ENCODE measurements at regions not wholly inside any gene's neighbourhood (a gene's known extent, or its start where the extent isn't known, plus 50 kb on each side); places are given as distances from the start of the nearest gene placed in this dataset.

DNA sequence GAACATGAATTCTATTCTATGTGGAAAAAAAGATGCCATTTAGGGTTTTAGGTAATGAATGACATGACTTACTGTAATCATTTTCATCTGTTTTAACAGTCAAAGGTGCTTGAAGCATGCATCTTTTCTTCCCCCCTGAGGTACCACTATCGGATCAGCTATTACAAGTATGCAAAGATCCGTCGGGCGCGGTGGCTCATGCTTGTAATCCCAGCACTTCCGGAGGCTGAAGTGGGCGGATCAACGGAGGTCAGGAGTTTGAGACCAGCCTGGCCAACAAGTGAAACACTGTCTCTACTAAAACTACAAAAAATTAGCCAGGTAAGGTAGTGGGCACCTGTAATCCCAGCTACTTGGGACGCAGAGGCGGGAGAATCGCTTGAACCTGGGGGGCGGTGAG is 241.3 kb downstream of the ARAP2 start:
- no peaks in the 10 kb centered on the region for H3K36me3 ChIP-seq (ENCODE audit: low read depth, low read length)
- H4K20me1 ChIP-seq (ENCODE audit: low read length), result no peaks in the 10 kb centered on the region
- TF ChIP-seq EZH2 (IDR thresholded peaks at IDR 0.05; ENCODE audit: low read length, unreplicated experiment) (no peak), EZH2phosphoT487 (IDR thresholded peaks at IDR 0.05; ENCODE audit: borderline replicate concordance, low read length) (no peak)
- TF ChIP-seq, protein P1, sequence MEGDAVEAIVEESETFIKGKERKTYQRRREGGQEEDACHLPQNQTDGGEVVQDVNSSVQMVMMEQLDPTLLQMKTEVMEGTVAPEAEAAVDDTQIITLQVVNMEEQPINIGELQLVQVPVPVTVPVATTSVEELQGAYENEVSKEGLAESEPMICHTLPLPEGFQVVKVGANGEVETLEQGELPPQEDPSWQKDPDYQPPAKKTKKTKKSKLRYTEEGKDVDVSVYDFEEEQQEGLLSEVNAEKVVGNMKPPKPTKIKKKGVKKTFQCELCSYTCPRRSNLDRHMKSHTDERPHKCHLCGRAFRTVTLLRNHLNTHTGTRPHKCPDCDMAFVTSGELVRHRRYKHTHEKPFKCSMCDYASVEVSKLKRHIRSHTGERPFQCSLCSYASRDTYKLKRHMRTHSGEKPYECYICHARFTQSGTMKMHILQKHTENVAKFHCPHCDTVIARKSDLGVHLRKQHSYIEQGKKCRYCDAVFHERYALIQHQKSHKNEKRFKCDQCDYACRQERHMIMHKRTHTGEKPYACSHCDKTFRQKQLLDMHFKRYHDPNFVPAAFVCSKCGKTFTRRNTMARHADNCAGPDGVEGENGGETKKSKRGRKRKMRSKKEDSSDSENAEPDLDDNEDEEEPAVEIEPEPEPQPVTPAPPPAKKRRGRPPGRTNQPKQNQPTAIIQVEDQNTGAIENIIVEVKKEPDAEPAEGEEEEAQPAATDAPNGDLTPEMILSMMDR (conservative IDR thresholded peaks at IDR 0.05; ENCODE audit: low read depth, low read length), result no peak
- intact Hi-C loops (cut with micrococcal nuclease), result no loop called here
- ChIA-PET CTCF (no interaction called here), POLR2A (ENCODE audit: unreplicated experiment) (no interaction called here)
- no peak overlapping the region for H3K27ac ChIP-seq (ENCODE audit: low read length)
- no peak for DNase-seq
- no peaks in the 10 kb centered on the region for H3K9me2 ChIP-seq (replicated peaks; ENCODE audit: low read length)
- H3K79me2 ChIP-seq (ENCODE audit: low read length), result no peaks in the 10 kb centered on the region
- no TSS peak for BruUV-seq (replicated peaks)
- ATAC-seq, result no peak
- H3K27me3 ChIP-seq (ENCODE audit: low read length), result no peaks in the 10 kb centered on the region
- H3K9me3 ChIP-seq (ENCODE audit: low read length), result no peaks in the 10 kb centered on the region
- no peaks in the 10 kb centered on the region for H3F3A ChIP-seq (ENCODE audit: low read length, unreplicated experiment)
- H2AFZ ChIP-seq (ENCODE audit: low read length), result no peak overlapping the region
- peaks cover 20% of the 10 kb centered on the region for H3K4me1 ChIP-seq (ENCODE audit: insufficient read depth, low read length)
- H3K4me3 ChIP-seq (ENCODE audit: low read length), result no peak overlapping the region
- H3K9ac ChIP-seq (ENCODE audit: low read length), result no peak overlapping the region
- no peak overlapping the region for H3K4me2 ChIP-seq (ENCODE audit: low read length)

DNA sequence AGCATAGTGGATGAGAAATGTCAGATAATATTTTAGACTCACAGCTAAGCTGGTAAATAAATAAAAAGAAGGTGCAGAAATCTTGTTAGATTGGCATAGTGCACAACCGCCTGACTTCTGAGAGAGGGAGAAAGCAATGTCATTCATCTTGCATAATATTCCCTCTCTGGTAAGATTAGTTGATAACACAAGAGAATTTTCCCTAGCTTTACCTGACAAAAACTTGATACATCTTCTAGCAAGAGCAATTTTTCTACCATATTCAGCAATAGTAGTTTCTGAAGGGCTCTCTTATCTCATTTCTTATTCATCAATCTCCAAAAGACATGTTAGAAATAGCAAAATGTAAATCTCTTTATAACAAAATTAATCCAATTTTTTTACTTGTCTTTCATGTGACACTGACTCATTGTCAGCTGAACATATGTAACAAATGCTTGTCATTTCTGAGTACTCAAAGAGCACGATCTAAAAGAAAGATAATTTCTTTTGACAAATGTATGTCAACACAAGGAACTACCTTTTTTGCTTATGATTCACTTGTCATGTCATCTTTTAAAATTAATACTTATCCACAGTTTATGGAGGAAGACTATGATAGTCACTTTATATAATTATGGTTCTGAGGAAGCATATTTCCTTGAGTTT is 240.0 kb downstream of the ARAP2 start:
- no peak for ATAC-seq
- CTCF ChIA-PET, result no interaction called here
- peaks cover 20% of the 10 kb centered on the region for H3K4me1 ChIP-seq (ENCODE audit: insufficient read depth, low read length)
- intact Hi-C loops (cut with micrococcal nuclease), result no loop called here
- no peaks in the 10 kb centered on the region for H3K36me3 ChIP-seq (ENCODE audit: low read depth, low read length)
- H3K79me2 ChIP-seq (ENCODE audit: low read length), result no peaks in the 10 kb centered on the region
- BruUV-seq (replicated peaks), result no TSS peak
- H4K20me1 ChIP-seq (ENCODE audit: low read length), result no peaks in the 10 kb centered on the region
- H2AFZ ChIP-seq (ENCODE audit: low read length), result no peak overlapping the region
- H3K4me2 ChIP-seq (ENCODE audit: low read length), result peak overlapping the region; percentile 10; the same call in 1 of the 2 replicates
- H3K4me3 ChIP-seq (ENCODE audit: low read length), result no peak overlapping the region
- no peak overlapping the region for H3K9ac ChIP-seq (ENCODE audit: low read length)
- POLR2A ChIA-PET (ENCODE audit: unreplicated experiment), result no interaction called here
- H3K27ac ChIP-seq (ENCODE audit: low read length), result peak overlapping the region; percentile 30; the same call in 1 of the 2 replicates
- DNase-seq, result peak; percentile 45
- H3F3A ChIP-seq (ENCODE audit: low read length, unreplicated experiment), result no peaks in the 10 kb centered on the region
- H3K27me3 ChIP-seq (ENCODE audit: low read length), result no peaks in the 10 kb centered on the region
- no peaks in the 10 kb centered on the region for H3K9me3 ChIP-seq (ENCODE audit: low read length)
- TF ChIP-seq EZH2 (IDR thresholded peaks at IDR 0.05; ENCODE audit: low read length, unreplicated experiment), result no peak
- no peak for TF ChIP-seq EZH2phosphoT487 (IDR thresholded peaks at IDR 0.05; ENCODE audit: borderline replicate concordance, low read length)
- TF ChIP-seq, protein P1 (conservative IDR thresholded peaks at IDR 0.05; ENCODE audit: low read depth, low read length), result no peak
- H3K9me2 ChIP-seq (replicated peaks; ENCODE audit: low read length), result no peaks in the 10 kb centered on the region

DNA sequence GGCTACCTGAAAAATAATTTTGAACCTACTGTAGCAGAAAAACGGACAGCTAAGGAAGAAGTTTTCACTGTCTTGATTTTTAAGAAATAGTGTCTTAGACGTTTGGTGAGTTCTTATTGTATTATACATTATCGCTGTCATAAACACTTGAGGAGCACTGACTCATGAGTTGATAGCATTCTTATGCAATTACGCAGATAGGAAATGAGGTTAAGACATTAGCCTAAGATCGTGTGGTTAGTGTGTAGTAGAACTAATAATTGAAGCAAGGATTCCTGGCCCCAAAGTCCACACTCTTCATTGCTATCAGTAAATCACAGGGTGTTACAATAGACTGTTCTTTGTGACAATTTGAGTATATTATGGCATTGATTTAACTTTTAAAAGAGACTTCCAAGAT is 238.1 kb downstream of the ARAP2 start:
- BruUV-seq (replicated peaks), result no TSS peak
- no peaks in the 10 kb centered on the region for H3F3A ChIP-seq (ENCODE audit: low read length, unreplicated experiment)
- H3K4me1 ChIP-seq (ENCODE audit: insufficient read depth, low read length), result peaks cover 20% of the 10 kb centered on the region
- no peak overlapping the region for H3K9ac ChIP-seq (ENCODE audit: low read length)
- no peak overlapping the region for H2AFZ ChIP-seq (ENCODE audit: low read length)
- CTCF ChIA-PET, result no interaction called here
- H3K27ac ChIP-seq (ENCODE audit: low read length), result no peak overlapping the region
- POLR2A ChIA-PET (ENCODE audit: unreplicated experiment), result no interaction called here
- ATAC-seq (peak; percentile 92), DNase-seq (peak; percentile 78)
- no peaks in the 10 kb centered on the region for H3K9me2 ChIP-seq (replicated peaks; ENCODE audit: low read length)
- no peaks in the 10 kb centered on the region for H3K79me2 ChIP-seq (ENCODE audit: low read length)
- 0 out of 2 replicates have a peak overlapping the region, but pooled peaks have one; percentile 16 for H3K4me3 ChIP-seq (ENCODE audit: low read length)
- H4K20me1 ChIP-seq (ENCODE audit: low read length), result no peaks in the 10 kb centered on the region
- intact Hi-C loops (cut with micrococcal nuclease), result no loop called here
- no peak for TF ChIP-seq EZH2 (IDR thresholded peaks at IDR 0.05; ENCODE audit: low read length, unreplicated experiment)
- TF ChIP-seq, protein P1 (conservative IDR thresholded peaks at IDR 0.05; ENCODE audit: low read depth, low read length), result no peak
- H3K9me3 ChIP-seq (ENCODE audit: low read length), result no peaks in the 10 kb centered on the region
- H3K27me3 ChIP-seq (ENCODE audit: low read length), result no peaks in the 10 kb centered on the region
- H3K4me2 ChIP-seq (ENCODE audit: low read length), result peak overlapping the region; percentile 66
- no peaks in the 10 kb centered on the region for H3K36me3 ChIP-seq (ENCODE audit: low read depth, low read length)
